ENCODE measurements at regions not wholly inside any gene's neighbourhood (a gene's known extent, or its start where the extent isn't known, plus 50 kb on each side); places are given as distances from the start of the nearest gene placed in this dataset.

- Histone ChIP-seq H3K36me3 (ENCODE audit: control insufficient read depth in 2 of 3, insufficient read depth in 3 of 3, low read length in 3 of 3) (no peaks in the 10 kb centered on the region), H3K9me3 (ENCODE audit: control insufficient read depth in 2 of 3, low read length in 3 of 3) (no peaks in the 10 kb centered on the region), H3K4me1 (ENCODE audit: control insufficient read depth in 2 of 2, insufficient read depth in 2 of 2, low read length in 2 of 2) (no peaks in the 10 kb centered on the region), H3K4me3 (ENCODE audit: low read length) (no peak overlapping the region), H3K27ac (ENCODE audit: low read depth, low read length) (no peak overlapping the region), H3K27me3 (ENCODE audit: control insufficient read depth in 2 of 2, insufficient read depth in 2 of 2, low read length in 2 of 2) (no peaks in the 10 kb centered on the region)
- Mint-ChIP-seq H3K4me1 (peaks cover 0 to 3% (median 0%) of the 10 kb centered on the region in 7 donors), H3K4me3 (no peak overlapping the region), H3K36me3 (no peaks in the 10 kb centered on the region), H3K27me3 (peaks cover 0 to 10% (median 3%) of the 10 kb centered on the region in 5 donors), H3K9me3 (peaks cover 0 to 3% (median 0%) of the 10 kb centered on the region in 11 donors), H3K27ac (no peak overlapping the region)
- DNase-seq (no peak), ATAC-seq (no peak)
- POLR2A ChIA-PET: no interaction called here
- CTCF ChIA-PET: no interaction called here
- intact Hi-C loops (cut with micrococcal nuclease): no loop called here
Observed at GRCh38 chr5:173735184-173735583, 118.7 kb upstream of the BOD1 start.

DNA sequence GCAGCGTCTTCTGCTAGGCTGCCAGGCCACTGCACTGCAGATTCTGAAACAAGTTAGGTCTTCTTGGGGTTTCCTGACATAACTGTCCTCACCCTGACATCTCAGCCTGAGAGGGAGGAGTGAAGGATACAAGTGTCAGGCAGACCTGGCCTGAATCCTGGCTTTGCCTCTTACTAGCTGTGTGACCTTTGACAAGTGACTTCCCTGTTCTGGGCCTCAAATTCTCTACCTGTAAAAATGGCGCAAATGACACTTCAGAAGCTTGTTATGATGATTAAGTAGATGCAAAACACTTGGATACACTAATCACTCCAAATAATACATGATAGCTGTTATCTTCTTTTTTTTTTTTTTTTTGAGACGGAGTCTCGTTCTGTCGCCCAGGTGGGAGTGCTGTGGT is 119.2 kb upstream of the BOD1 start:
- H3K27me3 ChIP-seq (ENCODE audit: control insufficient read depth in 2 of 2, insufficient read depth in 2 of 2, low read length in 2 of 2): no peaks in the 10 kb centered on the region
- DNase-seq (no peak), ATAC-seq (no peak)
- Mint-ChIP-seq H3K27ac (no peak overlapping the region), H3K36me3 (no peaks in the 10 kb centered on the region), H3K4me3 (no peak overlapping the region), H3K27me3 (peaks cover 0 to 10% (median 3%) of the 10 kb centered on the region in 5 donors), H3K4me1 (peaks cover 0 to 3% (median 0%) of the 10 kb centered on the region in 7 donors), H3K9me3 (peaks cover 0 to 3% (median 0%) of the 10 kb centered on the region in 11 donors)
- CTCF ChIA-PET: no interaction called here
- H3K9me3 ChIP-seq (ENCODE audit: control insufficient read depth in 2 of 3, low read length in 3 of 3): no peaks in the 10 kb centered on the region
- no peak overlapping the region for H3K4me3 ChIP-seq (ENCODE audit: low read length)
- H3K4me1 ChIP-seq (ENCODE audit: control insufficient read depth in 2 of 2, insufficient read depth in 2 of 2, low read length in 2 of 2): no peaks in the 10 kb centered on the region
- intact Hi-C loops (cut with micrococcal nuclease): no loop called here
- H3K27ac ChIP-seq (ENCODE audit: low read depth, low read length): no peak overlapping the region
- no peaks in the 10 kb centered on the region for H3K36me3 ChIP-seq (ENCODE audit: control insufficient read depth in 2 of 3, insufficient read depth in 3 of 3, low read length in 3 of 3)
- POLR2A ChIA-PET: no interaction called here

DNA sequence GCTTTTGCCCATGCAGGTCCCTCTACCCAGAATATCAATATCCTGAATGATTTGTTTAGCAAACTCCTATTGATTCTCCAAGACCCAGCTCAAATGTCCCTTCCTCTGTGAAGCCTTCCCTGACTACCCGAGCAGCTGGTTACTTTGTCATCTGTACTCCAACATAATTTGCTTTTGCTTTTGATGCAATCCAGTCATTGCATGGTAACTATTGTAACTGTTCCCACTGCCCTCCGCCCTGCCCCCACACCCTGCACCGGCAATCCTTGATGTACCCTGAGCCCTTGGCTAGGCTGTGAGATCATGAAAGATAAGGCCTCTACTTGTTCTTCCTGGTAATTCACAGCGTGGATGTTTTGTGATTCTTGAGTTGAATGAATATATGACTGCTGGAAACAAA is 119.9 kb upstream of the BOD1 start:
- no peaks in the 10 kb centered on the region for H3K36me3 ChIP-seq (ENCODE audit: control insufficient read depth in 2 of 3, insufficient read depth in 3 of 3, low read length in 3 of 3)
- no peak overlapping the region for H3K4me3 Mint-ChIP-seq
- ATAC-seq (no peak), DNase-seq (no peak)
- H3K4me3 ChIP-seq (ENCODE audit: low read length): no peak overlapping the region
- peaks cover 0 to 13% (median 5%) of the 10 kb centered on the region in 5 donors for H3K27me3 Mint-ChIP-seq
- H3K36me3 Mint-ChIP-seq: no peaks in the 10 kb centered on the region
- no peak overlapping the region for H3K27ac ChIP-seq (ENCODE audit: low read depth, low read length)
- no peaks in the 10 kb centered on the region for H3K9me3 ChIP-seq (ENCODE audit: control insufficient read depth in 2 of 3, low read length in 3 of 3)
- peaks cover 0 to 3% (median 0%) of the 10 kb centered on the region in 11 donors for H3K9me3 Mint-ChIP-seq
- no peak overlapping the region for H3K27ac Mint-ChIP-seq
- no peaks in the 10 kb centered on the region for H3K27me3 ChIP-seq (ENCODE audit: control insufficient read depth in 2 of 2, insufficient read depth in 2 of 2, low read length in 2 of 2)
- ChIA-PET POLR2A (no interaction called here), CTCF (no interaction called here)
- no peaks in the 10 kb centered on the region for H3K4me1 ChIP-seq (ENCODE audit: control insufficient read depth in 2 of 2, insufficient read depth in 2 of 2, low read length in 2 of 2)
- peaks cover 0 to 6% (median 0%) of the 10 kb centered on the region in 7 donors for H3K4me1 Mint-ChIP-seq
- intact Hi-C loops (cut with micrococcal nuclease): no loop called here

DNA sequence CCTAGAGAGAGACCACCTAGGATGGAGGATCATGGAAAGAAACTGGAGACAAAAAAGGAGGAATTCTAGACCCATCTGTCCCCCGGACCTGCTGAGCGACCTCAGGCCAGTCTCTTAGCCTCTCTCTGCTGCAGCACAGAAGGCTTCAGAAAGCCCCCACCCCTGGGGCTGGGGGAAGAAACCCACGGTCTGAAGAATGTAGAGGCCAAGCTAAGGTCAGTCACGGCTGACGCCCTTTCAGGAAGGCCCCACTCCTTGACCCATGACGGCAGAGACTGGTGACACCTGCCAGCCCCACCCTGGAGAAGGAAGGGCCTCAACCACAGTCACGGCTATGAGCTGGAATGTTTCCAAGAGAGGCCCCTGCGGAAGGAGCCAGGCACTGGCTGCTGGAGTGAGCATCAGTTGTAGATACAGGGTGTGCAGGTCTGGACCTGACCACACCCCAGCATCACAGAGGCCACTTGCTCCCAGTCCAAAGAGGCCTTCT is 120.5 kb upstream of the BOD1 start:
- peak; percentile 47 for ATAC-seq
- peaks cover 0 to 10% (median 0%) of the 10 kb centered on the region in 7 donors for H3K4me1 Mint-ChIP-seq
- intact Hi-C loops (cut with micrococcal nuclease): no loop called here
- H3K36me3 ChIP-seq (ENCODE audit: control insufficient read depth in 2 of 3, insufficient read depth in 3 of 3, low read length in 3 of 3): no peaks in the 10 kb centered on the region
- H3K9me3 ChIP-seq (ENCODE audit: control insufficient read depth in 2 of 3, low read length in 3 of 3): no peaks in the 10 kb centered on the region
- H3K27ac ChIP-seq (ENCODE audit: low read depth, low read length): no peak overlapping the region
- DNase-seq: no peak
- no peak overlapping the region for H3K27ac Mint-ChIP-seq
- CTCF ChIA-PET: interaction anchor here (0.6 kb wide), 1 partner anchor 240 kb away, joined by 7 read pairs; no protein-coding TSS in a partner anchor
- no peaks in the 10 kb centered on the region for H3K27me3 ChIP-seq (ENCODE audit: control insufficient read depth in 2 of 2, insufficient read depth in 2 of 2, low read length in 2 of 2)
- peaks cover 0 to 13% (median 5%) of the 10 kb centered on the region in 5 donors for H3K27me3 Mint-ChIP-seq
- H3K4me1 ChIP-seq (ENCODE audit: control insufficient read depth in 2 of 2, insufficient read depth in 2 of 2, low read length in 2 of 2): no peaks in the 10 kb centered on the region
- no peaks in the 10 kb centered on the region for H3K36me3 Mint-ChIP-seq
- H3K4me3 Mint-ChIP-seq: no peak overlapping the region
- POLR2A ChIA-PET: no interaction called here
- H3K9me3 Mint-ChIP-seq: peaks cover 0 to 3% (median 0%) of the 10 kb centered on the region in 11 donors
- no peak overlapping the region for H3K4me3 ChIP-seq (ENCODE audit: low read length)

- intact Hi-C loops (cut with micrococcal nuclease): no loop called here
- POLR2A ChIA-PET: interaction anchor here (0.6 kb wide), 1 partner anchor 1365 kb away, joined by 3 read pairs; no protein-coding TSS in a partner anchor
Observed at GRCh38 chr5:173739741-173740140, 123.3 kb upstream of the BOD1 start.

GRCh38 chr5:173740400-173740799 is 124.0 kb upstream of the BOD1 start:
- no peaks in the 10 kb centered on the region for H3K4me1 ChIP-seq (ENCODE audit: control insufficient read depth in 2 of 2, insufficient read depth in 2 of 2, low read length in 2 of 2)
- POLR2A ChIA-PET: no interaction called here
- H3K36me3 Mint-ChIP-seq: no peaks in the 10 kb centered on the region

More at GRCh38 chr5:173739741-173740140, 123.3 kb upstream of the BOD1 start:
- H3K36me3 ChIP-seq (ENCODE audit: control insufficient read depth in 2 of 3, insufficient read depth in 3 of 3, low read length in 3 of 3): no peaks in the 10 kb centered on the region
- H3K4me3 Mint-ChIP-seq: no peak overlapping the region
- no peaks in the 10 kb centered on the region for H3K4me1 ChIP-seq (ENCODE audit: control insufficient read depth in 2 of 2, insufficient read depth in 2 of 2, low read length in 2 of 2)
- CTCF ChIA-PET: no interaction called here
- no peak overlapping the region for H3K27ac ChIP-seq (ENCODE audit: low read depth, low read length)
- H3K9me3 Mint-ChIP-seq: peaks cover 0 to 3% (median 0%) of the 10 kb centered on the region in 11 donors
- no peaks in the 10 kb centered on the region for H3K9me3 ChIP-seq (ENCODE audit: control insufficient read depth in 2 of 3, low read length in 3 of 3)
- peaks cover 0 to 12% (median 0%) of the 10 kb centered on the region in 7 donors for H3K4me1 Mint-ChIP-seq
- H3K27me3 ChIP-seq (ENCODE audit: control insufficient read depth in 2 of 2, insufficient read depth in 2 of 2, low read length in 2 of 2): no peaks in the 10 kb centered on the region
- H3K27ac Mint-ChIP-seq: no peak overlapping the region
- ATAC-seq (no peak), DNase-seq (no peak)
- no peak overlapping the region for H3K4me3 ChIP-seq (ENCODE audit: low read length)
- no peaks in the 10 kb centered on the region for H3K36me3 Mint-ChIP-seq
- peaks cover 0 to 13% (median 5%) of the 10 kb centered on the region in 5 donors for H3K27me3 Mint-ChIP-seq

DNA sequence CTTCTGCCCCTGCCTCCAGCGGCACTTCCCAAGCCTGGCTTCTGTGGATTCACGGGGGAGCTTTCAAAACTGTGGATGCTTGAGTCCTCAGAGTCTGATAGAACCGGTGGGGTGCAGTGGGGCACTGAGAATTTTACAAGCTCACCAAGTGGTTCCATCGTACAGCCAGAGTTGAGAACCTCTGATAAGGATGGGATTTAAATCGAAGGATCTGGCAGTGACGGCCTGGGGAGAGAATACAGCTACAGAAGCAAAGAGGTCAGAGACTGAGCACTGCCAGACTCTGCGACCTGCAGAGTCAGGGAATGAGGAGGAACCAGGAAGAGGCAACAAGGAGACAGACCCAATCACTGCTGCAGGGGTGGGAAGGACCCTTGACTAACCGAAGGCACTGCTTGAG is 124.6 kb upstream of the BOD1 start:
- DNase-seq (no peak), ATAC-seq (no peak)
- no peak overlapping the region for H3K4me3 Mint-ChIP-seq
- H3K9me3 Mint-ChIP-seq: peaks cover 0 to 3% (median 0%) of the 10 kb centered on the region in 11 donors
- Histone ChIP-seq H3K27ac (ENCODE audit: low read depth, low read length) (no peak overlapping the region), H3K36me3 (ENCODE audit: control insufficient read depth in 2 of 3, insufficient read depth in 3 of 3, low read length in 3 of 3) (no peaks in the 10 kb centered on the region), H3K9me3 (ENCODE audit: control insufficient read depth in 2 of 3, low read length in 3 of 3) (no peaks in the 10 kb centered on the region), H3K4me1 (ENCODE audit: control insufficient read depth in 2 of 2, insufficient read depth in 2 of 2, low read length in 2 of 2) (no peaks in the 10 kb centered on the region), H3K4me3 (ENCODE audit: low read length) (no peak overlapping the region), H3K27me3 (ENCODE audit: control insufficient read depth in 2 of 2, insufficient read depth in 2 of 2, low read length in 2 of 2) (no peaks in the 10 kb centered on the region)
- peaks cover 0 to 13% (median 5%) of the 10 kb centered on the region in 5 donors for H3K27me3 Mint-ChIP-seq
- H3K4me1 Mint-ChIP-seq: peaks cover 0 to 12% (median 0%) of the 10 kb centered on the region in 7 donors
- intact Hi-C loops (cut with micrococcal nuclease): no loop called here
- H3K27ac Mint-ChIP-seq: no peak overlapping the region
- CTCF ChIA-PET: no interaction called here
- POLR2A ChIA-PET: no interaction called here
- no peaks in the 10 kb centered on the region for H3K36me3 Mint-ChIP-seq

More at GRCh38 chr5:173740400-173740799, 124.0 kb upstream of the BOD1 start:
- Mint-ChIP-seq H3K9me3 (peaks cover 0 to 3% (median 0%) of the 10 kb centered on the region in 11 donors), H3K27ac (no peak overlapping the region), H3K4me1 (peaks cover 0 to 12% (median 0%) of the 10 kb centered on the region in 7 donors), H3K27me3 (peaks cover 0 to 13% (median 5%) of the 10 kb centered on the region in 5 donors), H3K4me3 (no peak overlapping the region)
- H3K4me3 ChIP-seq (ENCODE audit: low read length): no peak overlapping the region
- ATAC-seq (no peak), DNase-seq (no peak)
- H3K36me3 ChIP-seq (ENCODE audit: control insufficient read depth in 2 of 3, insufficient read depth in 3 of 3, low read length in 3 of 3): no peaks in the 10 kb centered on the region
- H3K9me3 ChIP-seq (ENCODE audit: control insufficient read depth in 2 of 3, low read length in 3 of 3): no peaks in the 10 kb centered on the region
- H3K27ac ChIP-seq (ENCODE audit: low read depth, low read length): no peak overlapping the region
- intact Hi-C loops (cut with micrococcal nuclease): no loop called here
- CTCF ChIA-PET: no interaction called here
- H3K27me3 ChIP-seq (ENCODE audit: control insufficient read depth in 2 of 2, insufficient read depth in 2 of 2, low read length in 2 of 2): no peaks in the 10 kb centered on the region

Measured in naive thymus-derived CD4-positive, alpha-beta T cell (primary cell).